Spleen (tissue), 7 donors: ENCODE measurements at regions not wholly inside any gene's neighbourhood (a gene's known extent, or its start where the extent isn't known, plus 50 kb on each side); places are given as distances from the start of the nearest gene placed in this dataset.

Experiments
- POLR2AphosphoS5 ChIP-seq, 3 donors: sonication (generic); formaldehyde crosslinking; IDR thresholded peaks; one replicate each; pipeline ENCODE4 v1.5.1; 2017; ENCODE audit warnings: antibody characterized with exemption in 3 of 3
- TF ChIP-seq, protein P1 (sequence below), 11 experiments: fragments of 200-600 bp in 7 of 11; fragments of 450-650 bp in 4 of 11; sonication (generic) in 4 of 11; IDR thresholded peaks in 8 of 11; conservative IDR thresholded peaks in 3 of 11; 1 replicate in 7 of 11; 2 replicates in 4 of 11; pipeline versions ENCODE4 v1.4.0 to v1.8.0; 2016 to 2021; ENCODE audit warnings: antibody characterized with exemption in 11 of 11, inconsistent platforms in 4 of 11, mild to moderate bottlenecking in 1 of 11
- donor health status: DM: no; HTN: no; CAD: no; lungs with moderate emphysema.
- donor health status: DM: no; HTN: no; CAD: no.
- donor health status: DM: no; HTN: no; CAD: no.

DNA sequence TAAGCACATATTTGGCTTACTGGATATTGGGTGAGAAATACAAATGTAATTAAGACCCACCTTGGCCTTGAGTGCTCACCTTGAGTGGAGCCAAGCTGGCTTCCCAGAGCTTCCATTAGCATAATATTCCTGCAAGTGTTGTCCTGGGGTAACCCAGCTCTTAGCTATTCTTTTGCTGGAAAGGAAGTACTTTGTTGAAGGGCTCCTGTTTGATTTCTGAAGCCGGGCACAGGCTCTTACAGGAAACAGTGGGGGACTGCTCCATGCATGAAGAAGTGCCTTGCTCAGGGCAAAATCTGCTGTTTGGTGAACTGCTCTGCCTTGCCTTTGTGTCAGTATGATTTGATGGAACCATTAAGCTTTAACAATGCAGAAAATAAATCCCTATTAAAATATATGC is 325.4 kb downstream of the SMAD2 start:
- TF ChIP-seq, protein P1, sequence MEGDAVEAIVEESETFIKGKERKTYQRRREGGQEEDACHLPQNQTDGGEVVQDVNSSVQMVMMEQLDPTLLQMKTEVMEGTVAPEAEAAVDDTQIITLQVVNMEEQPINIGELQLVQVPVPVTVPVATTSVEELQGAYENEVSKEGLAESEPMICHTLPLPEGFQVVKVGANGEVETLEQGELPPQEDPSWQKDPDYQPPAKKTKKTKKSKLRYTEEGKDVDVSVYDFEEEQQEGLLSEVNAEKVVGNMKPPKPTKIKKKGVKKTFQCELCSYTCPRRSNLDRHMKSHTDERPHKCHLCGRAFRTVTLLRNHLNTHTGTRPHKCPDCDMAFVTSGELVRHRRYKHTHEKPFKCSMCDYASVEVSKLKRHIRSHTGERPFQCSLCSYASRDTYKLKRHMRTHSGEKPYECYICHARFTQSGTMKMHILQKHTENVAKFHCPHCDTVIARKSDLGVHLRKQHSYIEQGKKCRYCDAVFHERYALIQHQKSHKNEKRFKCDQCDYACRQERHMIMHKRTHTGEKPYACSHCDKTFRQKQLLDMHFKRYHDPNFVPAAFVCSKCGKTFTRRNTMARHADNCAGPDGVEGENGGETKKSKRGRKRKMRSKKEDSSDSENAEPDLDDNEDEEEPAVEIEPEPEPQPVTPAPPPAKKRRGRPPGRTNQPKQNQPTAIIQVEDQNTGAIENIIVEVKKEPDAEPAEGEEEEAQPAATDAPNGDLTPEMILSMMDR (IDR thresholded peaks at IDR 0.05 in 8 of 11, conservative IDR thresholded peaks at IDR 0.05 in 3 of 11), result no peak
- no peak for TF ChIP-seq POLR2AphosphoS5 (IDR thresholded peaks at IDR 0.05)
